GM18502 (cell line): ENCODE measurements at regions not wholly inside any gene's neighbourhood (a gene's known extent, or its start where the extent isn't known, plus 50 kb on each side); places are given as distances from the start of the nearest gene placed in this dataset.
"Not testable (repeated sequence)": the region's sequence is repeated elsewhere in the genome, so short reads cannot be mapped to it uniquely, and the experiment has no call there.

Experiments
- ATAC-seq: cut with Tn5 transposase; IDR thresholded peaks from one replicate; pipeline ENCODE4 v1.9.1; 2021; ENCODE audit warnings: mild to moderate bottlenecking; ENCODE audit not compliant: unreplicated experiment, poor library complexity

- ATAC-seq = no peak
Measured at GRCh38 chr7:91614431-91614830, 266.1 kb downstream of the MTERF1 start.

- no peak for ATAC-seq
Measured at GRCh38 chr7:91618776-91619765, 261.4 kb downstream of the MTERF1 start.

GRCh38 chr7:91620827-91621226 lies 259.7 kb downstream of the MTERF1 start:
- no peak for ATAC-seq

- ATAC-seq = not testable (repeated sequence)
Measured at GRCh38 chr7:91627324-91627723, 253.2 kb downstream of the MTERF1 start.

GRCh38 chr7:91628742-91629141 lies 251.8 kb downstream of the MTERF1 start:
- no peak for ATAC-seq

GRCh38 chr7:91630581-91631380 lies 249.7 kb downstream of the MTERF1 start:
- ATAC-seq = no peak

- no peak for ATAC-seq
Measured at GRCh38 chr7:91632234-91632940, 248.1 kb downstream of the MTERF1 start.

- no peak for ATAC-seq
Measured at GRCh38 chr7:91633013-91633441, 247.5 kb downstream of the MTERF1 start.

GRCh38 chr7:91634485-91635177 lies 245.9 kb downstream of the MTERF1 start:
- ATAC-seq = no peak

- peak; percentile 82 for ATAC-seq
Measured at GRCh38 chr7:91636129-91636724, 244.3 kb downstream of the MTERF1 start.

- ATAC-seq = no peak
Measured at GRCh38 chr7:91636728-91637127, 243.8 kb downstream of the MTERF1 start.

GRCh38 chr7:91644256-91644655 lies 236.2 kb downstream of the MTERF1 start:
- ATAC-seq = no peak

- no peak for ATAC-seq
Measured at GRCh38 chr7:91645542-91645941, 235.0 kb downstream of the MTERF1 start.

- ATAC-seq = no peak
Measured at GRCh38 chr7:91651986-91652385, 228.5 kb downstream of the MTERF1 start.

GRCh38 chr7:91653286-91653685 lies 227.2 kb downstream of the MTERF1 start:
- no peak for ATAC-seq

GRCh38 chr7:91655656-91656055 lies 224.8 kb downstream of the MTERF1 start:
- ATAC-seq = no peak

- no peak for ATAC-seq
Measured at GRCh38 chr7:91656541-91657482, 223.7 kb downstream of the MTERF1 start.

- no peak for ATAC-seq
Measured at GRCh38 chr7:91657483-91658071, 222.9 kb downstream of the MTERF1 start.
